ENCODE measurements at regions not wholly inside any gene's neighbourhood (a gene's known extent, or its start where the extent isn't known, plus 50 kb on each side); places are given as distances from the start of the nearest gene placed in this dataset.

DNA sequence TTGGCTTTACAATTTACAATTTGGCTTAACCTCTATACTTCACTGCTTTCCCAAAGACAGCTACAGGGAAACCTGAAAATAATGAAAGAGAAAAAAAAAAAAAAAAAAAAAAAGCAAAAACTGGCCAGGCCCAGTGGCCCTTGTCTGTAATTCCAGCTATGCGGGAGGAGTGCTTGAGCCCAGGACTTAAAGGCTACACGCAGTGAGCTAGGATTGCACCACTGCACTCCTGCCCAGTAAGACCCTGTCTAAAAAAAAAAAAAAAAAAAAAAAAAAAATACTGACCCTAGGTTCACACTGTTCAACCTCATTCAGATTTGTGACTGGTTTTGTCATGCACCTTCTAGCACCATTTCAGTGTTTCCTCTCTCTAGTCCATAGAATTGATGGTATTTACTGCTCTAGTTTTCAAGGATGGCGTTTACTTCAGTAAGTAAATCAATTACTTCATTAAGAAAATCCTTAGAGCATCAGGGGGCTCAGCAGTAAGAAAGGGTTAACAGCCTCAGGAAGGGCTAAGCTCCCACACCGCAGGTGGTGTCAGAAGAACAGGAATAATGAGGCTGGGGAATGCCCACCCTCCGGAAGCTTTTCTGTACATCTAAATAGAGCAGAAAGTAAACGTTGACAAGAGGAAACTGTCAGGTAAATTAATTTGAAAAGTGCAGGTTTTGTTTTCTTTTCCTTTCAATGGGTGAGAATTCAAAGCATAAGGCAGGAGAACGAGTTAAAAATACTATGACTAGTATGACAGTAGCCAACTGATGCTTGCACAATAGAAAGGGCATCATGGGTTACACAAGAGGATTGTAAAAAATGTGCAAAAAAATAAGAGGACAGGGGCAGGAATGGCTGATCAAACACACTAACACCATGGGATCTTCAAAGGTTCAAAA lies 115.0 kb upstream of the MDM1 start:
- RAD21 ChIA-PET (ENCODE audit: low non-redundant PET in 1 of 2, low total read pairs in 2 of 2, uncharacterized antibody in 2 of 2, unreplicated experiment in 2 of 2), result no interaction called here
- TF ChIP-seq CEBPB (IDR thresholded peaks at IDR 0.05; ENCODE audit: low read depth) (no peak), SRF (IDR thresholded peaks at IDR 0.05; ENCODE audit: low read depth) (no peak), POLR2AphosphoS5 (IDR thresholded peaks at IDR 0.05; ENCODE audit: low read depth, low read length) (no peak), FOSL1 (IDR thresholded peaks at IDR 0.05; ENCODE audit: low read depth) (no peak), TCF7L2 (IDR thresholded peaks at IDR 0.05; ENCODE audit: borderline replicate concordance, extremely low read depth, insufficient read depth, insufficient read length) (no peak)
- TF ChIP-seq, protein P1, sequence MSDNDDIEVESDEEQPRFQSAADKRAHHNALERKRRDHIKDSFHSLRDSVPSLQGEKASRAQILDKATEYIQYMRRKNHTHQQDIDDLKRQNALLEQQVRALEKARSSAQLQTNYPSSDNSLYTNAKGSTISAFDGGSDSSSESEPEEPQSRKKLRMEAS (IDR thresholded peaks at IDR 0.05), result no peak
- Histone ChIP-seq H3K4me1 (ENCODE audit: control insufficient read depth in 1 of 2, insufficient read depth in 2 of 2, low read length in 2 of 2) (no peaks in the 10 kb centered on the region), H3K79me2 (ENCODE audit: insufficient read depth, low read length) (no peaks in the 10 kb centered on the region), H3K36me3 (ENCODE audit: control insufficient read depth in 1 of 2, insufficient read depth in 2 of 2, low read length in 2 of 2) (no peaks in the 10 kb centered on the region), H3K9me3 (ENCODE audit: control insufficient read depth in 1 of 2, insufficient read depth in 1 of 2, low read depth in 1 of 2, low read length in 2 of 2) (peaks cover 0 to 5% of the 10 kb centered on the region in 2 experiments; a peak in 1 of 4 replicates), H3K9ac (ENCODE audit: low read length) (no peak overlapping the region), H4K20me1 (ENCODE audit: insufficient read depth) (no peaks in the 10 kb centered on the region), H3K27me3 (ENCODE audit: insufficient read depth, low read length) (no peaks in the 10 kb centered on the region), H3K4me2 (ENCODE audit: low read length) (no peak overlapping the region), H3K4me3 (replicated peaks in 1 of 2; ENCODE audit: low read depth in 1 of 2, low read length in 2 of 2) (no peak overlapping the region), H3K27ac (ENCODE audit: low read depth, low read length) (no peak overlapping the region), H3K9me2 (ENCODE audit: insufficient read depth) (no peaks in the 10 kb centered on the region), H2AFZ (ENCODE audit: low read depth, low read length, poor library complexity, severe bottlenecking) (no peak overlapping the region)
- no peak for DNase-seq (ENCODE audit: low read depth, low spot score)
- intact Hi-C loops (cut with micrococcal nuclease), result no loop called here
- BruUV-seq (replicated peaks), result no TSS peak
- no peak for ATAC-seq
- CTCF ChIA-PET, result no interaction called here
- POLR2A ChIA-PET, result no interaction called here

DNA sequence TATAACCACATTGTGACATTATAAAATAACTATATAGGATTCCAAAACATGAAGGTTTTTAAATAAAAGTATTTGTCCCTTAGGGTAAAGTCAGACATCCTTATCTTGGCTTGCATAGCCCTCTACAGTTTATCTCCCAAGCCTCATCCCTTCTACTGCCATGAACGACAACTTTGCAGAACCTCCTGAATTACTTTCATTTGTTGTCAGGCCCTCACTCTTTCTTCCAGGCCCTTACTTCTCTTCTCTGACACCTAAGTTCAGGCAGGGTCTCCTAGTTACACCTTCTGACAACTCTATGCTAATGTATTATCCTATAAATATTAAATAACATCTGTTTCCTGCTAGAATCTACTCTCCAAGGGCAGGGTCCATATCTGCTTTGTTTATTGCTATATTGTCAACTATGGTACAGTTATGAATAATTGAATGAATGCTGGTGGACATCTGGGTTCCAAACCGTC lies 115.7 kb upstream of the MDM1 start:
- no peak overlapping the region for H3K4me2 ChIP-seq (ENCODE audit: low read length)
- POLR2A ChIA-PET, result no interaction called here
- no TSS peak for BruUV-seq (replicated peaks)
- no peak for TF ChIP-seq CEBPB (IDR thresholded peaks at IDR 0.05; ENCODE audit: low read depth)
- TF ChIP-seq, protein P1 (IDR thresholded peaks at IDR 0.05), result no peak
- no peak for TF ChIP-seq ZFX (IDR thresholded peaks at IDR 0.05)
- no peak for TF ChIP-seq JUND (IDR thresholded peaks at IDR 0.05)
- TF ChIP-seq, protein P2, sequence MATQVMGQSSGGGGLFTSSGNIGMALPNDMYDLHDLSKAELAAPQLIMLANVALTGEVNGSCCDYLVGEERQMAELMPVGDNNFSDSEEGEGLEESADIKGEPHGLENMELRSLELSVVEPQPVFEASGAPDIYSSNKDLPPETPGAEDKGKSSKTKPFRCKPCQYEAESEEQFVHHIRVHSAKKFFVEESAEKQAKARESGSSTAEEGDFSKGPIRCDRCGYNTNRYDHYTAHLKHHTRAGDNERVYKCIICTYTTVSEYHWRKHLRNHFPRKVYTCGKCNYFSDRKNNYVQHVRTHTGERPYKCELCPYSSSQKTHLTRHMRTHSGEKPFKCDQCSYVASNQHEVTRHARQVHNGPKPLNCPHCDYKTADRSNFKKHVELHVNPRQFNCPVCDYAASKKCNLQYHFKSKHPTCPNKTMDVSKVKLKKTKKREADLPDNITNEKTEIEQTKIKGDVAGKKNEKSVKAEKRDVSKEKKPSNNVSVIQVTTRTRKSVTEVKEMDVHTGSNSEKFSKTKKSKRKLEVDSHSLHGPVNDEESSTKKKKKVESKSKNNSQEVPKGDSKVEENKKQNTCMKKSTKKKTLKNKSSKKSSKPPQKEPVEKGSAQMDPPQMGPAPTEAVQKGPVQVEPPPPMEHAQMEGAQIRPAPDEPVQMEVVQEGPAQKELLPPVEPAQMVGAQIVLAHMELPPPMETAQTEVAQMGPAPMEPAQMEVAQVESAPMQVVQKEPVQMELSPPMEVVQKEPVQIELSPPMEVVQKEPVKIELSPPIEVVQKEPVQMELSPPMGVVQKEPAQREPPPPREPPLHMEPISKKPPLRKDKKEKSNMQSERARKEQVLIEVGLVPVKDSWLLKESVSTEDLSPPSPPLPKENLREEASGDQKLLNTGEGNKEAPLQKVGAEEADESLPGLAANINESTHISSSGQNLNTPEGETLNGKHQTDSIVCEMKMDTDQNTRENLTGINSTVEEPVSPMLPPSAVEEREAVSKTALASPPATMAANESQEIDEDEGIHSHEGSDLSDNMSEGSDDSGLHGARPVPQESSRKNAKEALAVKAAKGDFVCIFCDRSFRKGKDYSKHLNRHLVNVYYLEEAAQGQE (IDR thresholded peaks at IDR 0.05; ENCODE audit: low read depth), result no peak
- TF ChIP-seq, protein P3, sequence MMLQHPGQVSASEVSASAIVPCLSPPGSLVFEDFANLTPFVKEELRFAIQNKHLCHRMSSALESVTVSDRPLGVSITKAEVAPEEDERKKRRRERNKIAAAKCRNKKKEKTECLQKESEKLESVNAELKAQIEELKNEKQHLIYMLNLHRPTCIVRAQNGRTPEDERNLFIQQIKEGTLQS (IDR thresholded peaks at IDR 0.05), result no peak
- no peak for TF ChIP-seq SP1 (IDR thresholded peaks at IDR 0.05; ENCODE audit: low read depth)
- TF ChIP-seq SRF (IDR thresholded peaks at IDR 0.05; ENCODE audit: low read depth), result no peak
- no peak for TF ChIP-seq ELF1 (IDR thresholded peaks at IDR 0.05; ENCODE audit: borderline replicate concordance, low read depth)
- TF ChIP-seq SIN3A (IDR thresholded peaks at IDR 0.05; ENCODE audit: low read depth), result no peak
- no peak for TF ChIP-seq CBX3 (IDR thresholded peaks at IDR 0.05; ENCODE audit: low read depth)
- no peak for TF ChIP-seq POLR2AphosphoS5 (IDR thresholded peaks at IDR 0.05; ENCODE audit: low read depth, low read length)

More for the DNA sequence above, 115.7 kb upstream of the MDM1 start:
- Histone ChIP-seq H3K36me3 (ENCODE audit: control insufficient read depth in 1 of 2, insufficient read depth in 2 of 2, low read length in 2 of 2) (no peaks in the 10 kb centered on the region), H3K4me3 (replicated peaks in 1 of 2; ENCODE audit: low read depth in 1 of 2, low read length in 2 of 2) (no peak overlapping the region), H3K4me1 (ENCODE audit: control insufficient read depth in 1 of 2, insufficient read depth in 2 of 2, low read length in 2 of 2) (no peaks in the 10 kb centered on the region), H3K9me3 (ENCODE audit: control insufficient read depth in 1 of 2, insufficient read depth in 1 of 2, low read depth in 1 of 2, low read length in 2 of 2) (peaks cover 0 to 5% of the 10 kb centered on the region in 2 experiments; a peak in 1 of 4 replicates), H3K9me2 (ENCODE audit: insufficient read depth) (no peaks in the 10 kb centered on the region), H3K9ac (ENCODE audit: low read length) (no peak overlapping the region), H2AFZ (ENCODE audit: low read depth, low read length, poor library complexity, severe bottlenecking) (no peak overlapping the region), H3K27ac (ENCODE audit: low read depth, low read length) (no peak overlapping the region), H4K20me1 (ENCODE audit: insufficient read depth) (no peaks in the 10 kb centered on the region), H3K79me2 (ENCODE audit: insufficient read depth, low read length) (no peaks in the 10 kb centered on the region), H3K27me3 (ENCODE audit: insufficient read depth, low read length) (no peaks in the 10 kb centered on the region)
- no peak for ATAC-seq
- ChIA-PET RAD21 (ENCODE audit: low non-redundant PET in 1 of 2, low total read pairs in 2 of 2, uncharacterized antibody in 2 of 2, unreplicated experiment in 2 of 2) (no interaction called here), CTCF (no interaction called here)
- intact Hi-C loops (cut with micrococcal nuclease), result no loop called here
- DNase-seq (ENCODE audit: low read depth, low spot score), result no peak
